ENCODE measurements at regions not wholly inside any gene's neighbourhood (a gene's known extent, or its start where the extent isn't known, plus 50 kb on each side); places are given as distances from the start of the nearest gene placed in this dataset.

- Histone ChIP-seq H2AK5ac (ENCODE audit: low read length) (peak overlapping the region; percentile 4), H3K4ac (ENCODE audit: low read depth, low read length) (no peak overlapping the region), H3K79me2 (ENCODE audit: control insufficient read depth, insufficient read depth, low read length) (no peaks in the 10 kb centered on the region), H3K36me3 (ENCODE audit: control insufficient read depth, insufficient read depth, low read length) (no peaks in the 10 kb centered on the region), H3K27ac (ENCODE audit: low read depth, low read length) (no peak overlapping the region), H2BK5ac (ENCODE audit: low read length) (no peak overlapping the region), H3K23ac (ENCODE audit: low read length) (no peak overlapping the region), H3K56ac (ENCODE audit: low read length) (no peak overlapping the region), H3K79me1 (ENCODE audit: low read length) (no peaks in the 10 kb centered on the region), H4K5ac (ENCODE audit: low read length) (no peak overlapping the region), H3K27me3 (ENCODE audit: insufficient read depth, low read length, poor library complexity) (no peaks in the 10 kb centered on the region), H3K18ac (ENCODE audit: low read length) (no peak overlapping the region), H3K4me3 (ENCODE audit: low read length) (no peak overlapping the region), H4K8ac (ENCODE audit: low read depth, low read length) (no peak overlapping the region), H2BK15ac (replicated peaks; ENCODE audit: low read depth) (peak overlapping the region; percentile 14), H3K4me2 (ENCODE audit: low read length) (no peak overlapping the region), H3K9ac (ENCODE audit: low read length) (no peak overlapping the region), H3K4me1 (ENCODE audit: control insufficient read depth, low read depth, low read length) (peaks cover 1% of the 10 kb centered on the region), H2BK120ac (ENCODE audit: low read depth, low read length) (no peak overlapping the region)
- WGBS (ENCODE audit: extremely low coverage, insufficient coverage, low lambda C conversion rate) = no CpG with 5 or more reads among the region's 2 CpGs
- DNase-seq = no peak
These were observed 61.1 kb upstream of the CDKN3 start for GRCh38 chr14:54335569-54336155.

DNA sequence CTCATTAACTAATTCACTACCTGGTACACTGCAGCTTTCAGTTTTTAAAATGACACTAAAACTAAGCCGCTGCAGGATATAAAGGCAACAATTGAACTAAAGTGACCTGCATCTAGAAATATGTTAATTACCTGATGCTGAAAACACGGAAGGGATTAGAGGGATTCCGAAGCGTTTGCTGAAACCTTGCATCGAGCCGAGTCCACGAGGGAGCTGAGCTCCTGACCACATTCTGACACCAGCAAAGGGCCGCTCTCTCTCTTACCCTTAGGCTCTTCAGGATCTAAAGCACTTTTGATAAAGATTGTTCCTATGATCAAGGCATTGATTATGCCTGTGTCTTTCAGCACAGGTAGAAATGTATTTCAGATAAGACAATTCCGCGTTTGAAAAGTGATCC lies 59.5 kb upstream of the CDKN3 start:
- no peaks in the 10 kb centered on the region for H3K27me3 ChIP-seq (ENCODE audit: insufficient read depth, low read length, poor library complexity)
- no peaks in the 10 kb centered on the region for H3K79me2 ChIP-seq (ENCODE audit: control insufficient read depth, insufficient read depth, low read length)

GRCh38 chr14:54338696-54339317 lies 58.0 kb upstream of the CDKN3 start:
- H3K56ac ChIP-seq (ENCODE audit: low read length) = peak overlapping the region; percentile 42
- DNase-seq = peak; percentile 89
- H3K27me3 ChIP-seq (ENCODE audit: insufficient read depth, low read length, poor library complexity) = no peaks in the 10 kb centered on the region
- H3K9ac ChIP-seq (ENCODE audit: low read length) = no peak overlapping the region
- H3K4me3 ChIP-seq (ENCODE audit: low read length) = no peak overlapping the region
- no CpG with 5 or more reads among the region's 6 CpGs for WGBS (ENCODE audit: extremely low coverage, insufficient coverage, low lambda C conversion rate)
- H2BK5ac ChIP-seq (ENCODE audit: low read length) = peak overlapping the region; percentile 33
- H2AK5ac ChIP-seq (ENCODE audit: low read length) = no peak overlapping the region
- no peak overlapping the region for H4K5ac ChIP-seq (ENCODE audit: low read length)
- H3K79me1 ChIP-seq (ENCODE audit: low read length) = no peaks in the 10 kb centered on the region
- peak overlapping the region; percentile 38 for H2BK120ac ChIP-seq (ENCODE audit: low read depth, low read length)
- H3K4me2 ChIP-seq (ENCODE audit: low read length) = no peak overlapping the region
- H3K79me2 ChIP-seq (ENCODE audit: control insufficient read depth, insufficient read depth, low read length) = no peaks in the 10 kb centered on the region
- no peak overlapping the region for H3K27ac ChIP-seq (ENCODE audit: low read depth, low read length)
- H3K4me1 ChIP-seq (ENCODE audit: control insufficient read depth, low read depth, low read length) = peaks cover 1% of the 10 kb centered on the region
- H3K4ac ChIP-seq (ENCODE audit: low read depth, low read length) = peak overlapping the region; percentile 79
- H3K23ac ChIP-seq (ENCODE audit: low read length) = no peak overlapping the region
- no peak overlapping the region for H4K8ac ChIP-seq (ENCODE audit: low read depth, low read length)
- peak overlapping the region; percentile 94 for H3K18ac ChIP-seq (ENCODE audit: low read length)
- H2BK15ac ChIP-seq (replicated peaks; ENCODE audit: low read depth) = no peak overlapping the region
- no peaks in the 10 kb centered on the region for H3K36me3 ChIP-seq (ENCODE audit: control insufficient read depth, insufficient read depth, low read length)

More for the DNA sequence above, 59.5 kb upstream of the CDKN3 start:
- no peak overlapping the region for H3K9ac ChIP-seq (ENCODE audit: low read length)
- no peak overlapping the region for H2BK5ac ChIP-seq (ENCODE audit: low read length)
- H2AK5ac ChIP-seq (ENCODE audit: low read length) = no peak overlapping the region
- peak overlapping the region; percentile 19 for H3K56ac ChIP-seq (ENCODE audit: low read length)
- H4K8ac ChIP-seq (ENCODE audit: low read depth, low read length) = no peak overlapping the region
- H3K4ac ChIP-seq (ENCODE audit: low read depth, low read length) = no peak overlapping the region
- WGBS (ENCODE audit: extremely low coverage, insufficient coverage, low lambda C conversion rate) = no CpG with 5 or more reads among the region's 10 CpGs
- H3K4me1 ChIP-seq (ENCODE audit: control insufficient read depth, low read depth, low read length) = peaks cover 1% of the 10 kb centered on the region
- H4K5ac ChIP-seq (ENCODE audit: low read length) = no peak overlapping the region
- peak overlapping the region; percentile 64 for H3K18ac ChIP-seq (ENCODE audit: low read length)
- no peak overlapping the region for H3K4me2 ChIP-seq (ENCODE audit: low read length)
- no peak overlapping the region for H3K4me3 ChIP-seq (ENCODE audit: low read length)
- no peak overlapping the region for H3K23ac ChIP-seq (ENCODE audit: low read length)
- no peaks in the 10 kb centered on the region for H3K79me1 ChIP-seq (ENCODE audit: low read length)
- DNase-seq = peak; percentile 65
- H3K36me3 ChIP-seq (ENCODE audit: control insufficient read depth, insufficient read depth, low read length) = no peaks in the 10 kb centered on the region
- H3K27ac ChIP-seq (ENCODE audit: low read depth, low read length) = no peak overlapping the region
- H2BK15ac ChIP-seq (replicated peaks; ENCODE audit: low read depth) = no peak overlapping the region
- no peak overlapping the region for H2BK120ac ChIP-seq (ENCODE audit: low read depth, low read length)

DNA sequence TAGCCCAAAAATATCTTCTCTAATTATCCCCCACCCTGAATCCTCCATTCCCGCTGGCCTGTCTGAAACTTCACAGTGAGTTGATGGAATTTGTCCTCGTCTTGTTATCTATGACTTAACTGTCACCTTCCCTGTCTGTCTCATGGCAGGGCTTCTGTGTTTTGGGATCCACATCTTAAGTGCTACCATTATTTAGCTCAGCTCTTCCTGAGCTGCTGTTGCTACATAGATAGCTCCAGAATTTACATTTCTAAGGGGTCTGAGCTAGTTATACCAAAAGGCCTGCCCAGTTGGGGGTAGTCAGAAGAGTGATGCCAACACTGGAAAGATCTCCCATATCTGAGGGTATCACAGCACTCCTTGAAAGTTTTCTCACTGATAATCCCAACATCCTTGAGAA lies 57.0 kb upstream of the CDKN3 start:
- Histone ChIP-seq H3K27ac (ENCODE audit: low read depth, low read length) (no peak overlapping the region), H3K27me3 (ENCODE audit: insufficient read depth, low read length, poor library complexity) (no peaks in the 10 kb centered on the region)

DNA sequence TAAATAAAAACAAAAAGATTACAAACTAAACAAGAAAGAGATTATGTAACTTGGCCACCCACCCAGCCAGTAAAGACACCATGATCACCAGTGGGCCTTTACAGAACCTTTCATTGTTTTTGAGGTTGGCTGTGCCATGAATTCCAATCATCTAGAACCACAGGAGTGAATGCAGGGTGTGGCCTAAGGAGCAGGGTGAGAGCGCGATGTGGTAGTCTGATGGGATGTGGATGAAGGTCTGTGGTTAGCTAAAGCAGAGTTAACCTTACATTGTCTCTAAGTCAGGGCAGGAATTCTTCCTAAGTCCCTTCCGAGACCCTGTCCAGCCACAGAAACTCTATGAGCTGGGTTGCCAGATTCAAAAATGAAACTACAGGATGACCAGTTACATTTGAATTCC lies 54.0 kb upstream of the CDKN3 start:
- Histone ChIP-seq H3K4ac (ENCODE audit: low read depth, low read length) (no peak overlapping the region), H3K4me1 (ENCODE audit: control insufficient read depth, low read depth, low read length) (peaks cover 1% of the 10 kb centered on the region), H2BK120ac (ENCODE audit: low read depth, low read length) (no peak overlapping the region), H3K9ac (ENCODE audit: low read length) (no peak overlapping the region), H2BK15ac (replicated peaks; ENCODE audit: low read depth) (no peak overlapping the region), H3K4me2 (ENCODE audit: low read length) (no peak overlapping the region), H3K79me2 (ENCODE audit: control insufficient read depth, insufficient read depth, low read length) (no peaks in the 10 kb centered on the region), H3K4me3 (ENCODE audit: low read length) (no peak overlapping the region), H3K27ac (ENCODE audit: low read depth, low read length) (no peak overlapping the region), H2BK5ac (ENCODE audit: low read length) (peak overlapping the region; percentile 74), H3K56ac (ENCODE audit: low read length) (peak overlapping the region; percentile 49), H4K5ac (ENCODE audit: low read length) (no peak overlapping the region), H3K23ac (ENCODE audit: low read length) (no peak overlapping the region), H3K18ac (ENCODE audit: low read length) (no peak overlapping the region), H4K8ac (ENCODE audit: low read depth, low read length) (no peak overlapping the region), H3K79me1 (ENCODE audit: low read length) (no peaks in the 10 kb centered on the region), H3K27me3 (ENCODE audit: insufficient read depth, low read length, poor library complexity) (no peaks in the 10 kb centered on the region), H3K36me3 (ENCODE audit: control insufficient read depth, insufficient read depth, low read length) (no peaks in the 10 kb centered on the region), H2AK5ac (ENCODE audit: low read length) (peak overlapping the region; percentile 64)
- no CpG with 5 or more reads among the region's 3 CpGs for WGBS (ENCODE audit: extremely low coverage, insufficient coverage, low lambda C conversion rate)
- no peak for DNase-seq

More for the DNA sequence above, 57.0 kb upstream of the CDKN3 start:
- Histone ChIP-seq H4K5ac (ENCODE audit: low read length) (no peak overlapping the region), H3K36me3 (ENCODE audit: control insufficient read depth, insufficient read depth, low read length) (no peaks in the 10 kb centered on the region), H2BK15ac (replicated peaks; ENCODE audit: low read depth) (no peak overlapping the region), H3K56ac (ENCODE audit: low read length) (no peak overlapping the region), H3K79me1 (ENCODE audit: low read length) (no peaks in the 10 kb centered on the region), H3K4me3 (ENCODE audit: low read length) (no peak overlapping the region), H2BK120ac (ENCODE audit: low read depth, low read length) (no peak overlapping the region), H3K4me1 (ENCODE audit: control insufficient read depth, low read depth, low read length) (peaks cover 1% of the 10 kb centered on the region), H3K18ac (ENCODE audit: low read length) (no peak overlapping the region), H4K8ac (ENCODE audit: low read depth, low read length) (no peak overlapping the region), H3K4ac (ENCODE audit: low read depth, low read length) (no peak overlapping the region), H3K4me2 (ENCODE audit: low read length) (no peak overlapping the region), H3K9ac (ENCODE audit: low read length) (no peak overlapping the region), H2BK5ac (ENCODE audit: low read length) (no peak overlapping the region), H2AK5ac (ENCODE audit: low read length) (no peak overlapping the region), H3K79me2 (ENCODE audit: control insufficient read depth, insufficient read depth, low read length) (no peaks in the 10 kb centered on the region), H3K23ac (ENCODE audit: low read length) (no peak overlapping the region)
- no CpG with 5 or more reads among the region's 2 CpGs for whole genome bisulfite sequencing (ENCODE audit: extremely low coverage, insufficient coverage, low lambda C conversion rate)
- peak; percentile 97 for DNase-seq
